ENCODE measurements at regions not wholly inside any gene's neighbourhood (a gene's known extent, or its start where the extent isn't known, plus 50 kb on each side); places are given as distances from the start of the nearest gene placed in this dataset.

DNA sequence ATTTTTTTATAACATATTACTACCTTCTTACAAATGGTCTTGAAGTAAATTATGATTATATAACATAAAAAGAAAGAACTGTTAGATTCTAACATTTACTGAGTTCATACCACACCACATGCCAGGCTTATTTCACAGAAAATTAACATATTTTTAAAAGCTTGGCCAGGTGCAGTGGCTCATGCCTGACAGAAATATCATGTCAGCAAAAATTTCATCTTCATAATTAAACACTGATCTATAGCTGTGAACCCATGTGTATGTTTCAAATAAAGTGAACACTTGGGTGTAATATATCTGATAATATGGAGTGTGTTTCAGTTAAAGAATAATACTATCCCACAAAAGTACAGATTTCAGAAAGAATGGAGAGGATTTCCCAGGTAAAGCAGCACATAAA, 296.5 kb downstream of the SI start:
- Histone ChIP-seq H3K36me3 (ENCODE audit: control insufficient read depth in 2 of 2, insufficient read depth in 1 of 2, low read length in 2 of 2) (no peaks in the 10 kb centered on the region), H3K27ac (ENCODE audit: extremely low read depth, low read depth, low read length) (no peak overlapping the region), H3K4me1 (ENCODE audit: control insufficient read depth, insufficient read depth, low read length) (no peaks in the 10 kb centered on the region), H3K4me3 (ENCODE audit: low read depth, low read length) (no peak overlapping the region), H3K9me3 (ENCODE audit: control insufficient read depth, insufficient read depth, low read depth, low read length) (no peaks in the 10 kb centered on the region)
- POLR2A ChIA-PET, result no interaction called here
- no peak for TF ChIP-seq YY2 (tag by site-specific recombination; IDR thresholded peaks at IDR 0.05)
- CTCF ChIA-PET, result no interaction called here

DNA sequence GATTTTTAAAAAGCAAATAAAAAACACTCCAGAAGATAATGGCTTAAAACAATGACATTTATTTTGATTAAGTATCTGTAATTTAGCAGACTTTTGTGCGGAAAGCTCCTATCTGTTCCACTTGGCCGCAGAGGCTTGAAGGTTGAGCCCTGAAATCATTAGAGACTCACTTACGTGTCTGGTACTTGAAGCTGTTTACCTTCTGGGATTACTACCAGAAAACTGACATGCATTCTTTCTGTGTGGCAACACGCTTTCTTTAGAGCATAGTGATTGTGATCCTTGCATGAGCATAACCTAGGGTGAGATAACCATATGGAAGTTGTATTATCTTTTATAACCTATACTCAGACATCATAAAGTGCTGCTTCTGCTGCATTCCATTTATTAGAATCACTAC, 298.5 kb downstream of the SI start:
- H3K4me3 ChIP-seq (ENCODE audit: low read depth, low read length), result no peak overlapping the region
- no peaks in the 10 kb centered on the region for H3K4me1 ChIP-seq (ENCODE audit: control insufficient read depth, insufficient read depth, low read length)
- no peaks in the 10 kb centered on the region for H3K9me3 ChIP-seq (ENCODE audit: control insufficient read depth, insufficient read depth, low read depth, low read length)
- ChIA-PET POLR2A (no interaction called here), CTCF (no interaction called here)
- H3K36me3 ChIP-seq (ENCODE audit: control insufficient read depth in 2 of 2, insufficient read depth in 1 of 2, low read length in 2 of 2), result no peaks in the 10 kb centered on the region
- no peak for TF ChIP-seq ZFP37 (tag by site-specific recombination; IDR thresholded peaks at IDR 0.05)
- TF ChIP-seq, protein P1, sequence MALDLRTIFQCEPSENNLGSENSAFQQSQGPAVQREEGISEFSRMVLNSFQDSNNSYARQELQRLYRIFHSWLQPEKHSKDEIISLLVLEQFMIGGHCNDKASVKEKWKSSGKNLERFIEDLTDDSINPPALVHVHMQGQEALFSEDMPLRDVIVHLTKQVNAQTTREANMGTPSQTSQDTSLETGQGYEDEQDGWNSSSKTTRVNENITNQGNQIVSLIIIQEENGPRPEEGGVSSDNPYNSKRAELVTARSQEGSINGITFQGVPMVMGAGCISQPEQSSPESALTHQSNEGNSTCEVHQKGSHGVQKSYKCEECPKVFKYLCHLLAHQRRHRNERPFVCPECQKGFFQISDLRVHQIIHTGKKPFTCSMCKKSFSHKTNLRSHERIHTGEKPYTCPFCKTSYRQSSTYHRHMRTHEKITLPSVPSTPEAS (tag by site-specific recombination; IDR thresholded peaks at IDR 0.05), result no peak
- TF ChIP-seq ZNF138 (tag by site-specific recombination; IDR thresholded peaks at IDR 0.05; ENCODE audit: borderline replicate concordance), result no peak
- no peak overlapping the region for H3K27ac ChIP-seq (ENCODE audit: extremely low read depth, low read depth, low read length)

DNA sequence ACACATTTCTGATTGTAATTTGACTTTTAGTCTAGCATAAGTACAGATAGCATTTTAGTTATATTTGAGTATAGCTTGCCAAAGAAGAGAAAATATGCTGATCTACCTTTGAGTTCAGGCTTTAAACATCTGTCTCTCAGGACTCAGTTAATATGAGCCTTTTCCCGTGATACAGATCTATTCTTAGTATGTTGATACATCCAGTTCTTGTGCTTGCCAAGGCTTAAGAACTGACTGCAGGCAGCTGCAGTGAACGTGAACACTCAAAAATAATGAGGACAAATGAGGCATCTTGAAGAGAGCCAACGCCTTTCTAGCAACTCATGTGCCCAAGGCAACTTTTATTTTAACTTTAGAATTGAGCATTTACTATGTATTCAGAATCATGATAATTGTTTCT, 325.5 kb downstream of the SI start:
- H3K27ac ChIP-seq (ENCODE audit: extremely low read depth, low read depth, low read length), result no peak overlapping the region
- CTCF ChIA-PET, result no interaction called here
- H3K4me3 ChIP-seq (ENCODE audit: low read depth, low read length), result no peak overlapping the region
- H3K36me3 ChIP-seq (ENCODE audit: control insufficient read depth in 2 of 2, insufficient read depth in 1 of 2, low read length in 2 of 2), result no peaks in the 10 kb centered on the region
- TF ChIP-seq ZNF791 (tag by site-specific recombination; IDR thresholded peaks at IDR 0.05) (no peak), RBAK (tag by site-specific recombination; IDR thresholded peaks at IDR 0.05) (no peak), ZNF529 (tag by site-specific recombination; IDR thresholded peaks at IDR 0.05; ENCODE audit: insufficient replicate concordance) (no peak), ZNF10 (tag by site-specific recombination; IDR thresholded peaks at IDR 0.05) (no peak), ZNF391 (tag by site-specific recombination; IDR thresholded peaks at IDR 0.05; ENCODE audit: borderline replicate concordance, low read depth) (no peak), ZXDB (tag by site-specific recombination; IDR thresholded peaks at IDR 0.05) (no peak), ZNF433 (tag by site-specific recombination; IDR thresholded peaks at IDR 0.05; ENCODE audit: low read depth) (no peak), ZNF114 (tag by site-specific recombination; IDR thresholded peaks at IDR 0.05) (no peak)
- TF ChIP-seq, protein P2, sequence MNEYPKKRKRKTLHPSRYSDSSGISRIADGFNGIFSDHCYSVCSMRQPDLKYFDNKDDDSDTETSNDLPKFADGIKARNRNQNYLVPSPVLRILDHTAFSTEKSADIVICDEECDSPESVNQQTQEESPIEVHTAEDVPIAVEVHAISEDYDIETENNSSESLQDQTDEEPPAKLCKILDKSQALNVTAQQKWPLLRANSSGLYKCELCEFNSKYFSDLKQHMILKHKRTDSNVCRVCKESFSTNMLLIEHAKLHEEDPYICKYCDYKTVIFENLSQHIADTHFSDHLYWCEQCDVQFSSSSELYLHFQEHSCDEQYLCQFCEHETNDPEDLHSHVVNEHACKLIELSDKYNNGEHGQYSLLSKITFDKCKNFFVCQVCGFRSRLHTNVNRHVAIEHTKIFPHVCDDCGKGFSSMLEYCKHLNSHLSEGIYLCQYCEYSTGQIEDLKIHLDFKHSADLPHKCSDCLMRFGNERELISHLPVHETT (tag by site-specific recombination; IDR thresholded peaks at IDR 0.05), result no peak
- H3K9me3 ChIP-seq (ENCODE audit: control insufficient read depth, insufficient read depth, low read depth, low read length), result no peaks in the 10 kb centered on the region
- POLR2A ChIA-PET, result no interaction called here
- H3K4me1 ChIP-seq (ENCODE audit: control insufficient read depth, insufficient read depth, low read length), result no peaks in the 10 kb centered on the region

DNA sequence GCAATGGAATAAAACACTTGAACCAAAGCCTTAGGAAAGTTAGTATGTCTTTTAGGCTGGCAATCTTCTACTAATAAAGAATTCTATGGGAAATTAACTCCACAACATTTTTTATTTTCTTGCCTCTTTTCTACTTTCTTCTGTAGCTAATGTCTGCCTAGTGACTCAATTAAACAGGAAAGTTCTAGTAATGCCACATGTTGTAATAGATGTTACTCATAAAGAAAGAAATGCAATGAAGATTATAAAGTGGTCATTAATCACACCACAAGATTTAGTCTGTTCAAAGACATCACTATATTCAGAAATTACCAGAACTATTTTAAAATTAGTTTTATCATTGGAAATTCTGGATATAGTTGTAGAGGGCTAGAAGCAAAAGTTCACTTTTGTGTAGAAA, 329.7 kb downstream of the SI start:
- TF ChIP-seq ZNF670 (tag by site-specific recombination; IDR thresholded peaks at IDR 0.05; ENCODE audit: low read depth) (no peak), ZNF585B (tag by site-specific recombination; IDR thresholded peaks at IDR 0.05) (no peak), ZNF184 (tag by site-specific recombination; IDR thresholded peaks at IDR 0.05) (no peak), ZNF335 (tag by site-specific recombination; conservative IDR thresholded peaks at IDR 0.05) (no peak), ZNF600 (tag by site-specific recombination; IDR thresholded peaks at IDR 0.05) (no peak), MYNN (tag by site-specific recombination; IDR thresholded peaks at IDR 0.05; ENCODE audit: borderline replicate concordance) (no peak), TCF7L2 (IDR thresholded peaks at IDR 0.05; ENCODE audit: borderline replicate concordance, low read depth, low read length) (no peak), ZNF544 (tag by site-specific recombination; IDR thresholded peaks at IDR 0.05) (no peak), ZSCAN23 (tag by site-specific recombination; IDR thresholded peaks at IDR 0.05) (no peak)
- TF ChIP-seq, protein P3, sequence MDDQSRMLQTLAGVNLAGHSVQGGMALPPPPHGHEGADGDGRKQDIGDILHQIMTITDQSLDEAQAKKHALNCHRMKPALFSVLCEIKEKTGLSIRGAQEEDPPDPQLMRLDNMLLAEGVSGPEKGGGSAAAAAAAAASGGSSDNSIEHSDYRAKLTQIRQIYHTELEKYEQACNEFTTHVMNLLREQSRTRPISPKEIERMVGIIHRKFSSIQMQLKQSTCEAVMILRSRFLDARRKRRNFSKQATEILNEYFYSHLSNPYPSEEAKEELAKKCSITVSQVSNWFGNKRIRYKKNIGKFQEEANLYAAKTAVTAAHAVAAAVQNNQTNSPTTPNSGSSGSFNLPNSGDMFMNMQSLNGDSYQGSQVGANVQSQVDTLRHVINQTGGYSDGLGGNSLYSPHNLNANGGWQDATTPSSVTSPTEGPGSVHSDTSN (CRISPR knock-in tag; IDR thresholded peaks at IDR 0.05), result no peak
- Histone ChIP-seq H3K36me3 (ENCODE audit: control insufficient read depth in 2 of 2, insufficient read depth in 1 of 2, low read length in 2 of 2) (no peaks in the 10 kb centered on the region), H3K9me3 (ENCODE audit: control insufficient read depth, insufficient read depth, low read depth, low read length) (no peaks in the 10 kb centered on the region), H3K27ac (ENCODE audit: extremely low read depth, low read depth, low read length) (no peak overlapping the region), H3K4me1 (ENCODE audit: control insufficient read depth, insufficient read depth, low read length) (no peaks in the 10 kb centered on the region), H3K4me3 (ENCODE audit: low read depth, low read length) (no peak overlapping the region)
- ChIA-PET CTCF (no interaction called here), POLR2A (no interaction called here)

Measured in HEK293 (cell line).